NCI-H748 treated with DMSO at 0.1 percent for 48 hours (cell line): ENCODE measurements at regions not wholly inside any gene's neighbourhood (a gene's known extent, or its start where the extent isn't known, plus 50 kb on each side); places are given as distances from the start of the nearest gene placed in this dataset.

Experiments used
- DNase-seq: peaks from one replicate; lab custom pipeline; 2025; lab: John Stamatoyannopoulos, UW

GRCh38 chr18:46385124-46385523 lies 271.9 kb downstream of the LOXHD1 start:
- DNase-seq: no peak

- no peak for DNase-seq
These were observed 270.2 kb downstream of the LOXHD1 start for GRCh38 chr18:46386788-46387187.

DNA sequence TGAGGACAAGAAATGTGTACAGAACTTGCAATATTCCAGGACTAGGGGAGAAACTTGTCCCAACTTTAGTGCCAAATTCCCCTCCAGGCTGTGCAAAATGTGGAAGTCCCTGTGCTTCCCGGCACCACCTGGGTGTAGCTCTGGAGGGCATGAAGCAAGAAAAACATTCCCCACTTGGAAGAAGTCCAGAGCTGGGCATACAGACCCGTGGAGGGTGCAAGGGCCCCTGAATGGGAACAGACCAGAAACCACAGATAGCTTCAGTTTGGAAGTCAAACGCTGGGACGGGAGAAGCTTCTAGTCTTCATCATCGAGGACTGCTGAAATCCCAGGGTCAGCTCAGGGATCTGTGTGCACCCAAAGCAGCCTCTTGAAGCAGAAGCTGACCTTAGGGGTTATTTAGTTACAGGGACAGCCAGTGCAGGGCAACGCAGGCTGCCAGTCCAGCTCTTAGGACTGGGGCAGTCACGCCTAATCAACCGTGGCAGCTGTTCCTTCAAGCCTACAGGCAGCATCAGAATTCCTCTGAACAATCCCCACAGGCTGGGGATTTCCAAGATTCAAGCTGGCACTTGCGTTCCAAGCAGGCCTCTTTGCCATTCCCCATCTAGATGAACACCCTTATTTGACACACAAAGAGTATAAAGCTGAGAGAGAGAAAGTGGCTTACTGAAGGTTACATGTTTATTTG lies 269.4 kb downstream of the LOXHD1 start:
- no peak for DNase-seq

- no peak for DNase-seq
These were observed 268.7 kb downstream of the LOXHD1 start for GRCh38 chr18:46388286-46388685.

GRCh38 chr18:46392576-46392975 lies 264.4 kb downstream of the LOXHD1 start:
- DNase-seq: no peak

- DNase-seq: no peak
These were observed 263.8 kb downstream of the LOXHD1 start for GRCh38 chr18:46393230-46393629.

- DNase-seq: no peak
These were observed 263.1 kb downstream of the LOXHD1 start for GRCh38 chr18:46393961-46394360.

DNA sequence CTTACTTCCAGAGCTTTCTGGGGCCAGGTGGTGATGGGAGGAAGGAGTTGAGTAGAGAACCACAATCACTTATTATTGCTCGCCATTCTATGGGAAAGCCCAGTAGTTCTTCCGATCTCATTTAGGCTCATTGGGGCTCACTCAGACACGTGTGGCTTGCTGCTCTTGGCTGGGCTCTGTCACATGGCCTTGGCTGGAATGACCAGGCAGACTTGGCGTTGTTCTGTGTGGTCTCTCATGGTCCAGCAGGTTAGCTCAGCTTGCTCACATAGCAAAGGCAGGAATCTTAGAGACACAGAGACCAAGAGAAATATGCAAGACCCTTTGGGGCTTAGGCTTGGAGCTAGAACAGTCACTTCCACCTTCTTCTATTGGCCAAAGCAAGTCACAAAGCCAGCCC lies 261.2 kb downstream of the LOXHD1 start:
- no peak for DNase-seq

DNA sequence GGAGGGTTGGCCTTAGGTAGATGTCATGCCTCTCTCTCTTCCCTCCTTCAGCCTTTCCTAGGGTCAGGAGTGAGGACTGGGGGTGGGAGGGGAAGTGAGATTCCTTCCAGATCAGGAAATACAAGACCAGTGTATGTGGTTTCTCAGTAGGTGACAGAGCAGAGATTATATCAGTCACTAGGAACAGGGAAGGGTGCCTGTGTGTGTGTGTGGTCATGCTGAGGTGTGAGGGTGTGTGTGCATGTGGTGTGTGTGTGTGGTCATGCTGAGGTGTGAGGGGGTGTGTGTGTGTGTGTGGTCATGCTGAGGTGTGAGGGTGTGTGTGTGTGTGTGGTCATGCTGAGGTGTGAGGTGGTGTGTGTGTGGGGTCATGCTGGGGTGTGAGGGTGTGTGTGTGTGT lies 259.8 kb downstream of the LOXHD1 start:
- no peak for DNase-seq

DNA sequence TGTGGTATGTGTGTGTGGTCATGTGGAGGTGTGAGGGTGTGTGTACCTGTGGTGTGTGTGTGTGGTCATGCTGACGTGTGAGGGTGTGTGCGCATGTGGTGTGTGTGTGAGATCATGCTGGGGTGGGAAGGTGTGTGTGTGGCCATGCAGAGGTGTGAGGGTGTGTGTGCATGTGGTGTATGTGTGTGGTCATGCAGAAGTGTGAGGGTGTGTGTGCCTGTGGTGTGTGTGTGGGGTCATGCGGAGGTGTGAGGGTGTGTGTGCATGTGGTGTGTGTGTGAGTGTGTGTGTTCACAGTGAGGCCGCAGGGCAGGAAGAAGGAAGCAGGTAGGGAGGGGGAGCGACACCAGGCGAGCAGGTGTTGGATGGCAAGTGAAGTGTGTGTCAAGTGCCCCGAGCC lies 259.0 kb downstream of the LOXHD1 start:
- no peak for DNase-seq

GRCh38 chr18:46398625-46399024 lies 258.4 kb downstream of the LOXHD1 start:
- no peak for DNase-seq

- DNase-seq: no peak
These were observed 257.7 kb downstream of the LOXHD1 start for GRCh38 chr18:46399303-46399702.

GRCh38 chr18:46400449-46400848 lies 256.6 kb downstream of the LOXHD1 start:
- no peak for DNase-seq

DNA sequence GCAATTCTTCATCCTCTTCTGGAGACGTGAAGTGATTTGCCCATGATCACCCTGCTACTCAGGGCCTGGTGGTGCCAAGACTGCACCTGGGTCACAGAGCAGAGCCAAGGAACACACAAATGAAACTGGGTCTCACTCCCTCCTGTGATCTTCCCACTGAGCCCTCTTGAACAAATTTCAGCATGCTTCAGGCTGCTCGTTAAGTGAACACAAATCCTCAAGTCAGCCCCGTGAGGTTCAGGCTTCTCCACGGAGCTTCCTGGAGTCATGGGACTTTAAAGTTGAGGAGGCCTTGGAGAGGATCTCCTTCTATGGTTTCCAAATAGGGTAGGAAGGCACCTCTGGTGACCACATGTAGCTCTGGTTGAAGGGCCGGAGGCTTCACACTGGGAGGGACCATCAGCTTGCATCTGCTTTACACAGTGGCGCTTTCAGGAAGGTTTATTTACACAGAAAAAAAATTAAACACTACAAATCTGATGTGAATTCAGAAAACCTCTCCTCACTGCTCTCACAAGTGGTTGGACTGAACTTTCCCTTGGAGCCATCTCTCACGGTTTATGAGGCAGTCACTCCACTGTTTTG lies 255.4 kb downstream of the LOXHD1 start:
- DNase-seq: no peak

- no peak for DNase-seq
These were observed 254.6 kb downstream of the LOXHD1 start for GRCh38 chr18:46402396-46402795.

GRCh38 chr18:46402945-46403344 lies 254.1 kb downstream of the LOXHD1 start:
- DNase-seq: no peak

DNA sequence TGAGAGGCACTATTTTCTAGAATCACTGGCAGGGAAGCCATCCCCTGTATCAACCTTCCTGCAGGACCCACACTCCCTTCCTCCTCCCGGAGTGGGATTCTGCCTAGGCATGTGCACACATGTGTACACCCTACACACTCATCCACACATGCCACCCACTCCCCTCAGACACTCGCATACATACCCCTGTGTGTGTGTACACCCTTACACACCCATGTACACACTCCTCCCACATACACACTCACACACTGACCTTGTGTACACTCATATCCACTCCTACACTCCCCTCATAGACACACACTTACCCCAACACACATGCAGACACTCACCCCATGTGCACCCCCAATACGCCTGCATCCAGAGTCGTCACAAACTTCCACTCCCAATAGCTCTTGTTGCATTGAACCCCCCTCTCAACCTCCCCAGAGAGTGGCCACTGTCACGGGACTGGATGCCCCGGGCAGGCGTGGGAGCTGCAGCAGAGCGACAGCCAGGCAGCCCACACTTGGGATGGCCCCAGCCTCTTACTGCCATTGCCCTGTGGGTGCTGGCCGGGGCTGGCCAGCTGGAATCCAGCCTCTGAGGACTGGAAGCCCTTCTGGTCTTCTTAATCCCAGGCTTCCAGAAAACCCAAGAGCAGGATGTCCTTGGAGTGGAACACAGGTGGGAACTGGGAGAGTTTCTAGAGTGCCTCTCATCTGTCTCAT lies 251.0 kb downstream of the LOXHD1 start:
- DNase-seq: no peak

GRCh38 chr18:46406539-46406932 lies 250.5 kb downstream of the LOXHD1 start:
- DNase-seq: no peak

- no peak for DNase-seq
These were observed 249.4 kb downstream of the LOXHD1 start for GRCh38 chr18:46407486-46408166.

GRCh38 chr18:46408334-46408987 lies 248.6 kb downstream of the LOXHD1 start:
- DNase-seq: no peak

DNA sequence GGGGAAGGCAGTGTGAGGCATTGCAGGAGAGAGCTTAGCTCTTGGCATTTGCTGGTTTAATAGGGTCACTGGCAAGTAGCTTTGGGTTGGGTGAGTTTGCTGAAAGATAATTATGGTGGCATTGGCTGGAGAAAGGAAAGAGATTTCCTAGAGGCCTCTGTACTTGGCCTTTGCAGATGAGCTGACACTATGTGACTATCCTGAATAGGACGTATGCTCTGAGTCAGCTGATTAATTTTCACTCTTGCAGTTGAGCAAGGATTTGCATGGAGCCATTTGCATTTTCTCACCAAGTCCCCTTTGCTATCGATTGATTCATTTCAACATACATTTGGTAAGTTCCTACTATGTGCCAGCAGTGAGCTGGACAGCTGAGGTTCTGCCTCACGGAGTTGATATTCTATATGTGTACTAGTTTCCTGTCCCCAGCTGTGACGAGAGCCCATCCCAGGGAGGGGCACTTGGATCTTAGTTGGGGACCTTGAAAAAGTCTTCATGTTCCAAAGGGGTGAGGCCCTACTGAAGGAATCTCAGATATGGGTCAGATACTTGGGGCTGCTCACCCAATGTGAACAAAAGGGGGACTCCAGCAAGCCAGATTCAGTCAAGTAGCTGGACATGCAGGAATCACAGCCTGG lies 245.7 kb downstream of the LOXHD1 start:
- DNase-seq: no peak
